ENCODE measurements at regions not wholly inside any gene's neighbourhood (a gene's known extent, or its start where the extent isn't known, plus 50 kb on each side); places are given as distances from the start of the nearest gene placed in this dataset.
"Not testable (repeated sequence)": the region's sequence is repeated elsewhere in the genome, so short reads cannot be mapped to it uniquely, and the experiment has no call there.

GRCh38 chr3:95347936-95348335 is 1285.1 kb downstream of the NSUN3 start:
- TF ChIP-seq, protein P1, sequence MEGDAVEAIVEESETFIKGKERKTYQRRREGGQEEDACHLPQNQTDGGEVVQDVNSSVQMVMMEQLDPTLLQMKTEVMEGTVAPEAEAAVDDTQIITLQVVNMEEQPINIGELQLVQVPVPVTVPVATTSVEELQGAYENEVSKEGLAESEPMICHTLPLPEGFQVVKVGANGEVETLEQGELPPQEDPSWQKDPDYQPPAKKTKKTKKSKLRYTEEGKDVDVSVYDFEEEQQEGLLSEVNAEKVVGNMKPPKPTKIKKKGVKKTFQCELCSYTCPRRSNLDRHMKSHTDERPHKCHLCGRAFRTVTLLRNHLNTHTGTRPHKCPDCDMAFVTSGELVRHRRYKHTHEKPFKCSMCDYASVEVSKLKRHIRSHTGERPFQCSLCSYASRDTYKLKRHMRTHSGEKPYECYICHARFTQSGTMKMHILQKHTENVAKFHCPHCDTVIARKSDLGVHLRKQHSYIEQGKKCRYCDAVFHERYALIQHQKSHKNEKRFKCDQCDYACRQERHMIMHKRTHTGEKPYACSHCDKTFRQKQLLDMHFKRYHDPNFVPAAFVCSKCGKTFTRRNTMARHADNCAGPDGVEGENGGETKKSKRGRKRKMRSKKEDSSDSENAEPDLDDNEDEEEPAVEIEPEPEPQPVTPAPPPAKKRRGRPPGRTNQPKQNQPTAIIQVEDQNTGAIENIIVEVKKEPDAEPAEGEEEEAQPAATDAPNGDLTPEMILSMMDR (IDR thresholded peaks at IDR 0.05; ENCODE audit: insufficient read depth, low read length, poor library complexity, severe bottlenecking), result not testable (repeated sequence)
- TF ChIP-seq EZH2phosphoT487 (conservative IDR thresholded peaks at IDR 0.05; ENCODE audit: low read length), result not testable (repeated sequence)
